Bone marrow (tissue), 2 donors: ENCODE measurements at regions not wholly inside any gene's neighbourhood (a gene's known extent, or its start where the extent isn't known, plus 50 kb on each side); places are given as distances from the start of the nearest gene placed in this dataset.

ENCODE experiments used
- DNase-seq, 2 donors: peaks; one replicate each; lab custom pipeline; 2025; lab: John Stamatoyannopoulos, UW

GRCh38 chr9:118059484-118060278, 355.5 kb downstream of the TLR4 start:
- DNase-seq = no peak

GRCh38 chr9:118083161-118083560, 379.0 kb downstream of the TLR4 start:
- no peak for DNase-seq

- DNase-seq = no peak
These were observed 383.9 kb downstream of the TLR4 start for GRCh38 chr9:118088090-118088489.

DNA sequence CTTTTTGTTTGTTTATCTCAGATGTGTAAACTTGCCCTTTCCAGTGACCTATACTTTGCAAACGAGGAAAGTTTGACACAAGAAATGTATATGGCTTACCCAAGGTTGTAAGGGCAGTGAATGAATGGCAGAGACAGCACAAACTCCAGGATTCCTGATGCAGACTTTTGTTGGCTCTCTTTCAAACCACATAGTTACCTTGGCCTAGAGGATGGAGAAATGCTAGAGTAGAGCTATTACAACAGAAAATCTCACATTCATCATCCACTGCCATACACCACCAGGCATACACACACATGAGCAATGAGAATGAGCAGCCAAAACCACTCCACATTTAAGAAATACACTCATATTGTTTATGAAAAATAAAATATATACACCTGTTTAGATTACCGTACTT, 387.0 kb downstream of the TLR4 start:
- DNase-seq = no peak

GRCh38 chr9:118091711-118092500, 387.7 kb downstream of the TLR4 start:
- no peak for DNase-seq

GRCh38 chr9:118094387-118094786, 390.2 kb downstream of the TLR4 start:
- no peak for DNase-seq

DNA sequence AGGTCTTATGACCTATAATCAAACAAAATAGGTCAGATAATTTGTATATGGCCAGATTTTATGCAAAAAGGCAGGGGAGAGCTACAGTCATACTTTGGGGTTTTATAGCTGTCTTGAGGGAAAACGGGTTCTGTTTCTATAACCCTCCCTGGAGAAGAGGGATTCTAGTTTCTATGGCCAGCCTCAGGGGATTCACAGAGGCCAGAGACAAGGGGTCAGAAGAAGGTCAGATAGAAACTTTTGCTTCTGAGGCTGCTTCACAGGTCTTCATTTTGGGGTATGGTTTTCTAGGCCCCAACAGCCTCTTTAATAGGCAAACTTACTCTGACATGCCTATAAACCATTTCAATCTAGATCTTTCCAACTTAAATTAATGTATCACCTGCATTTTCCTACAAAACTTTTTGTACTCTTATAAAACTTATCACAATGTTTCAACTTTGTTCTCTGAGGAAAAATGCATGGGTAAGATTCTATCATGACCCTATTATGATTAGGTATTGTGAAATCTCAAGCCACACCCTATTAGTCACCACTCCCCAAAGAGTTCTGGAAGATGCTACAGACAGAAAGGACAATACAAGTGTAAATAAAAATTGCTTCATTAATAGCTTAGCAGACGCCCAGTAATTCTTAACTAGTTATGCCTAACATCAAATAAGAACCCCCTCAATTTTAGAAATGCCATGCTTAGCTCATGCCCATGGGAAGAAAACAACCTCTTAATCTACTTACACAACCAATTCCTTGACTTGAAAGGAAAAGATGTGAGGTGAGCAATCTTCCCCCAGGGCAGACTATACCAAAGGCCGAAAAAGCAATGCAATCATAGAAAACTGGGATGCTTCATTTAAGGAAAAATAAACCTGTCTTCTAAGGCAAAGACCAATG, 396.6 kb downstream of the TLR4 start:
- DNase-seq = no peak

- no peak for DNase-seq
These were observed 400.2 kb downstream of the TLR4 start for GRCh38 chr9:118104363-118104762.

- no peak for DNase-seq
These were observed 404.8 kb downstream of the TLR4 start for GRCh38 chr9:118108971-118109370.

- no peak for DNase-seq
These were observed 405.3 kb downstream of the TLR4 start for GRCh38 chr9:118109542-118109941.

- DNase-seq = no peak
These were observed 417.2 kb downstream of the TLR4 start for GRCh38 chr9:118121361-118121760.

DNA sequence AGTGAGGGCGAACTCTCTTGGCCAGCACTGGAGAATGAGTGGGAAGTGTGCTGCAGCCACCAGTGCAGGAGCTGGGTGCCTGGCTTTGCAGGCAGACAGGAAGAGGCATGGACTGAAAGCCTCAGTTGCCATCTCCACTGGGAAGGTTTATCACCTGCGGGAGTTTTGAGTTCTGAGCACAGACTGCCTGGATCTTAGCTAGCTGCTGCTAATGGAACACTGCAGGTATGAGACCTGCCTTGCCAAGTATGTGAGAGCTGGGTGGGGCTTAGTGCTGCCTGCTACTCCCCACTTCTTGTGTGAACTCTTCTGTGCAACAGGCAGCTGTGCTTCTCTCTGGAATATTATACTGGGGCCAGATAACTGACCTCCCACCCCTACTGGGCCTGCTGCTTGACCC, 424.1 kb downstream of the TLR4 start:
- DNase-seq = no peak

DNA sequence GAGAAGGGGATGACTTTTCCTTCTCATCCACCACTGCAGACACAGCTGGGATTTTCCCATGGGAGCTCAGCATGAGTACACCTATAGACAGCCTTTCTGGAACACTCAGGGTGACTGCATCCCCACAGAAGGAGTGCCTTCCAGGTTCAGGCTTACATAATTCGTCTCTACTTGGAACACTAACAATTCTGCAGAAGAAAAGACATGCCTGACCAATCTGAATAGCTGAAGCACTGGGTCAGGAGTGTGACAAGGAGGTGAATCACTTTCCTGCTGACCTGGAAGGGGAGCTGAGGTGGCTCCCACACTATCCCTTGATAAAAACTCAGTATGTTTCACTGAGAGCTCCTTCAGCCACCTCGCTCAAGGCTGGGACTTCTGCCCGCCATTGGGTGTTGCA, 425.3 kb downstream of the TLR4 start:
- DNase-seq = no peak

DNA sequence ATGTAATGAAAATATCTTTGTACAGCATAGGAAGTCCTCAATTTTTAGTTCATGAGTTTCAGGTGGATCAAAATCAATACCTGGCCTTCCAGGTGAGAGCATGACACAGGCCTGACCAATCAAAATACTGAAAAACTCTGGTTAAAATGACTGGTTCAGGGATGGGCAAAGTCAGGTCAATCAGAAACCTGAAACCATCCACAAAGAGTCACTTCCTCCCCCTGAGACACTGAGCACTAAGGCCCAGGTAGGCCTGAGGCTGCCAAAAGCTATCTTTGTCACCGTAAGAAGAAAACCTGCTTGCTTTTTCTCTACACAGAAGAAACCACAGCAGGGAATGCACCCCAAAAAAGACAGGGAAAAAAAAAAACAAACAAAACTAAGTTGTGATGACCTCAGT, 444.8 kb downstream of the TLR4 start:
- no peak for DNase-seq

GRCh38 chr9:118156846-118157245, 452.6 kb downstream of the TLR4 start:
- DNase-seq = no peak

- DNase-seq = no peak
These were observed 458.5 kb downstream of the TLR4 start for GRCh38 chr9:118162716-118163115.

- no peak for DNase-seq
These were observed 459.5 kb downstream of the TLR4 start for GRCh38 chr9:118163751-118164150.

GRCh38 chr9:118165451-118165850, 461.2 kb downstream of the TLR4 start:
- no peak for DNase-seq

DNA sequence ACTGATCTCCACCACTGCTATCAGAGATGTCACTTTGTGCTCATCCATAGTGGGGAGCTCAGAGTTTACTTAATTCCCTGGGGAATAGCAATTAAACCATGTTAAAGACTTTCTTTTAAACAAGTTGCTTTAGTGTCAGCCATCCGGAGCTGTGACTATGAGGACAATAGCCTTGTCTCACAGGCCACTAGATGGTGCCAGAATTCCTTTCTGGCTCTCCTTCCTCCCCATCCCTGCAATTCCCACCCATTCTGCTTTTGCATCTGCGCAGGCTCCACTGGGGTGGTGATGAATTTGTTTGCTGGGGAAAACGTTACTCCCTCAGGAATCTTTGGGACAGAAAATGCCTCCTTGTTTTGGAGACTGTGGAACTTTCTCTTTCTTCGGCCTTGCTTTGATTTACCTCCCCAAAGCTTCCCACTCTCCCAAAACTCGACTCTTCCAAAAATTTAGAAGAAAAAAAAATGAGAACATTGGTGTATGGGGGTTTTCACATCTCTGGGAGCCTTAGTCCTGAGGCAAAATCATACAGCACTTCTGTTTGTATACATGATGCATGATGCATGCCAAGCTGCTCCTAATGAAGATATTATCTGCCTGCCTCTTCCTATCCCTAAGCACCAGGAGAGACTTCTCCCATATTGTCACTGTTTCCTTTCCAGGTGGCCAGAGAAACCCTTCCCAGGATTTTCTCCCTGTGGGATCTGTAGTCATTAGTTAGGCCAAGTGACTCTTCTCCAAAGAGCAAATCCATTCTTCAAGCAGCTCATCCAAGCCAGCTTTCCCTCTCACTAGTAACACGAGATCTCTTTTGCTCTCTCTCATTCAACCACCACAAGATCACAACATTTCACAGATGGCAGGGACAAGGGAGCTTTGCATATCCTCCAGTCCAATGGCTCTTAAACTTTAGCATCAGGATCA, 466.1 kb downstream of the TLR4 start:
- no peak for DNase-seq

DNA sequence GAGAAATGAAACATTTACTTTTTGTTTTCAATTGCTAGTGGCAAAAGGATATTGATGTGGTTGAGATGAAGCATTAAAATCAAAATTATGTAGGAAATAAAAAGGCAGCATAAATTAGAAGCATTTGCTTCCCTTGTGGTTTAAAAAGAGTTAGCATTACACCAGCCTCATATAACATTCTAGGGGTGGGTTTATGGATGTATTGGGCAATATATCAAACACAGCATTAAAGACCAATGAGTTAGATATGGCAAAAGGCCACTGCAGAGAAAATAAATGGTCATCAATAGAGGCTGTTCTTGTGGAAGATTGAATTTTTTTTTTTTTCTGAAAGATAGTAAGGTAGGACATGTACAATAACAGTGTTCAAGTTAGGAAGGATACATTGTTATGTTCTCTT, 473.0 kb downstream of the TLR4 start:
- DNase-seq = no peak

- no peak for DNase-seq
These were observed 479.4 kb downstream of the TLR4 start for GRCh38 chr9:118183576-118183975.
